H1 (cell line): ENCODE measurements at regions not wholly inside any gene's neighbourhood (a gene's known extent, or its start where the extent isn't known, plus 50 kb on each side); places are given as distances from the start of the nearest gene placed in this dataset.
A peak's percentile ranks its signal among the peaks of the same experiment; 100 is the strongest.

Source experiments
- CTCF ChIA-PET: fragments of 300-600 bp; sonication (Branson Sonifier 250); formaldehyde crosslinking; loops from one replicate; lab custom pipeline; 2021; ENCODE audit not compliant: partially characterized antibody; lab: Charles Lee
- POLR2A ChIA-PET: fragments of 300-600 bp; sonication (Branson Sonifier 250); formaldehyde crosslinking; loops from one replicate; lab custom pipeline; 2021; ENCODE audit warnings: inconsistent platforms; ENCODE audit not compliant: partially characterized antibody; lab: Charles Lee
- DNase-seq, 2 experiments: peaks; one replicate each; pipeline versions ENCODE4 v3.0.0 to v3.0.0-alpha.2; 2010 to 2022; ENCODE audit warnings: low spot score in 2 of 2, low read depth in 1 of 2, mixed read lengths in 1 of 2
- FAIRE-seq: peaks from 2 replicates; lab custom pipeline; 2011; peaks lifted over from hg19 to GRCh38; lab: Jason Lieb, UNC
- H2AFZ ChIP-seq: 2 replicates; pipeline ENCODE4 v1.8.1; 2012; ENCODE audit warnings: low read length, inconsistent platforms
- H2AK5ac ChIP-seq: 2 replicates; pipeline ENCODE4 v1.6.1; 2013; ENCODE audit warnings: low read depth, low read length
- H2BK120ac ChIP-seq: replicated peaks from 2 replicates; pipeline ENCODE3; 2013; ENCODE audit warnings: low read depth, low read length, inconsistent platforms
- H2BK12ac ChIP-seq: 2 replicates; pipeline ENCODE4 v1.6.1; 2013; ENCODE audit warnings: low read depth, low read length
- H2BK15ac ChIP-seq: 2 replicates; pipeline ENCODE4 v1.6.1; 2013; ENCODE audit warnings: low read length
- H2BK20ac ChIP-seq: 2 replicates; pipeline ENCODE4 v1.6.1; 2013; ENCODE audit warnings: low read length
- H2BK5ac ChIP-seq: 2 replicates; pipeline ENCODE4 v1.6.1; 2013; ENCODE audit warnings: low read depth, low read length
- H3K14ac ChIP-seq: 2 replicates; pipeline ENCODE4 v1.6.1; 2013; ENCODE audit warnings: inconsistent platforms; ENCODE audit not compliant: insufficient read length
- H3K18ac ChIP-seq: 2 replicates; pipeline ENCODE4 v1.6.1; 2013; ENCODE audit warnings: low read length; ENCODE audit errors: extremely low read depth
- H3K23ac ChIP-seq: 2 replicates; pipeline ENCODE4 v1.6.1; 2013; ENCODE audit warnings: inconsistent platforms; ENCODE audit not compliant: insufficient read length
- H3K23me2 ChIP-seq: 2 replicates; pipeline ENCODE4 v1.6.1; 2013; ENCODE audit warnings: low read depth, low read length
- H3K27ac ChIP-seq: 2 replicates; pipeline ENCODE4 v1.6.1; 2011; ENCODE audit warnings: low read depth, low read length, inconsistent platforms
- H3K27me3 ChIP-seq, 4 experiments: replicated peaks in 1 of 4; 1 replicate in 1 of 4; 2 replicates in 3 of 4; pipeline versions ENCODE4 v1.6.1 to v1.8.1; 2011 to 2013; ENCODE audit warnings: low read length in 3 of 4, mild to moderate bottlenecking in 3 of 4, inconsistent platforms in 2 of 4, mixed read lengths in 2 of 4, moderate library complexity in 1 of 4; ENCODE audit not compliant: control insufficient read depth in 3 of 4, insufficient read depth in 3 of 4; ENCODE audit errors: extremely low read depth in 1 of 4
- H3K36me3 ChIP-seq, 4 experiments: 2 replicates each; pipeline versions ENCODE4 v1.6.1 to v1.8.1; 2011 to 2013; ENCODE audit warnings: mild to moderate bottlenecking in 4 of 4, low read length in 3 of 4, moderate library complexity in 2 of 4, control low read depth in 1 of 4, inconsistent platforms in 1 of 4; ENCODE audit not compliant: insufficient read depth in 4 of 4, control insufficient read depth in 2 of 4
- H3K4ac ChIP-seq: replicated peaks from 2 replicates; pipeline ENCODE3; 2013; ENCODE audit warnings: low read length, low read depth, mixed read lengths, inconsistent platforms; ENCODE audit not compliant: insufficient read length
- H3K4me1 ChIP-seq, 4 experiments: replicated peaks in 1 of 4; 1 replicate in 1 of 4; 2 replicates in 3 of 4; pipeline versions ENCODE4 v1.6.1 to v1.8.1; 2011 to 2013; ENCODE audit warnings: low read length in 3 of 4, inconsistent platforms in 2 of 4, mixed read lengths in 1 of 4; ENCODE audit not compliant: insufficient read depth in 4 of 4, control insufficient read depth in 3 of 4
- H3K4me2 ChIP-seq, 2 experiments: 2 replicates each; pipeline versions ENCODE4 v1.6.1 to v1.8.1; 2011 to 2013; ENCODE audit warnings: low read depth in 2 of 2, low read length in 2 of 2, control low read depth in 1 of 2, inconsistent platforms in 1 of 2, mild to moderate bottlenecking in 1 of 2; ENCODE audit not compliant: insufficient read depth in 1 of 2
- H3K4me3 ChIP-seq, 4 experiments: fragments of 200-600, 300-600 bp in 1 of 4; sonication (generic), shearing (Covaris generic), sonication (Bioruptor Twin) in 1 of 4; 2 replicates each; pipeline versions ENCODE4 v1.5.1 to v1.8.1; 2011 to 2016; ENCODE audit warnings: low read length in 4 of 4, low read depth in 3 of 4, control low read depth in 2 of 4, inconsistent platforms in 2 of 4, mild to moderate bottlenecking in 2 of 4, mixed read lengths in 1 of 4, moderate library complexity in 1 of 4; ENCODE audit not compliant: insufficient read depth in 2 of 4; ENCODE audit errors: extremely low read depth in 1 of 4
- H3K56ac ChIP-seq: replicated peaks from 2 replicates; pipeline ENCODE3; 2013; ENCODE audit warnings: low read depth, mild to moderate bottlenecking, mixed read lengths, low read length, inconsistent platforms; ENCODE audit not compliant: insufficient read length
- H3K79me1 ChIP-seq: 2 replicates; pipeline ENCODE4 v1.6.1; 2013; ENCODE audit warnings: low read depth, low read length, control low read depth
- H3K79me2 ChIP-seq, 2 experiments: 2 replicates each; pipeline versions ENCODE4 v1.6.1 to v1.8.1; 2012 to 2013; ENCODE audit warnings: low read length in 2 of 2, mild to moderate bottlenecking in 2 of 2, inconsistent platforms in 1 of 2; ENCODE audit not compliant: insufficient read depth in 2 of 2, control insufficient read depth in 1 of 2
- H3K9ac ChIP-seq, 4 experiments: replicated peaks in 1 of 4; 1 replicate in 1 of 4; 2 replicates in 3 of 4; pipeline versions ENCODE4 v1.6.1 to v1.8.1; 2011 to 2013; ENCODE audit warnings: low read depth in 3 of 4, low read length in 3 of 4, control low read depth in 2 of 4, mild to moderate bottlenecking in 2 of 4, moderate library complexity in 2 of 4, inconsistent platforms in 1 of 4; ENCODE audit errors: extremely low read depth in 1 of 4
- H3K9me3 ChIP-seq, 2 experiments: 2 replicates each; pipeline versions ENCODE4 v1.6.1 to v1.8.1; 2012 to 2013; ENCODE audit warnings: mild to moderate bottlenecking in 2 of 2, moderate library complexity in 2 of 2, control low read depth in 1 of 2, inconsistent platforms in 1 of 2, low read depth in 1 of 2, low read length in 1 of 2, mixed read lengths in 1 of 2; ENCODE audit not compliant: insufficient read depth in 2 of 2
- H4K20me1 ChIP-seq, 2 experiments: replicated peaks in 1 of 2; 2 replicates each; pipeline versions ENCODE3 to v1.8.1; 2011 to 2013; ENCODE audit warnings: inconsistent platforms in 2 of 2, low read length in 2 of 2, mild to moderate bottlenecking in 1 of 2; ENCODE audit not compliant: insufficient read depth in 2 of 2, control insufficient read depth in 1 of 2
- H4K5ac ChIP-seq: 2 replicates; pipeline ENCODE4 v1.6.1; 2013; ENCODE audit warnings: low read length, low read depth, mixed read lengths, inconsistent platforms; ENCODE audit not compliant: insufficient read length
- H4K8ac ChIP-seq: 2 replicates; pipeline ENCODE4 v1.8.0; 2013; ENCODE audit warnings: mild to moderate bottlenecking, moderate library complexity, low read length, inconsistent platforms; ENCODE audit not compliant: insufficient read depth; ENCODE audit errors: extremely low read depth
- H4K91ac ChIP-seq: replicated peaks from 2 replicates; pipeline ENCODE3; 2013; ENCODE audit warnings: low read length, mixed read lengths, inconsistent platforms; ENCODE audit not compliant: insufficient read length
- BACH1 ChIP-seq: IDR thresholded peaks from 2 replicates; pipeline ENCODE4 v1.6.1; 2012; ENCODE audit warnings: low read length, improper control_type of control experiment
- BRCA1 ChIP-seq: IDR thresholded peaks from 2 replicates; pipeline ENCODE4 v1.6.1; 2012; ENCODE audit warnings: low read depth, low read length, improper control_type of control experiment
- CBX8 ChIP-seq: fragments of 300-800, 300-1000 bp; sonication (generic); IDR thresholded peaks from 2 replicates; pipeline ENCODE4 v1.7.1; 2016; ENCODE audit warnings: low read depth, low read length, borderline replicate concordance
- CEBPB ChIP-seq: IDR thresholded peaks from 2 replicates; pipeline ENCODE4 v1.6.1; 2012; ENCODE audit warnings: low read depth, low read length
- CTCF ChIP-seq, 3 experiments: IDR thresholded peaks; 1 replicate in 2 of 3; 2 replicates in 1 of 3; pipeline versions ENCODE4 v1.5.1 to v1.6.1; 2011; ENCODE audit warnings: low read length in 3 of 3, mild to moderate bottlenecking in 3 of 3, inconsistent platforms in 2 of 3, low read depth in 1 of 3, moderate library complexity in 1 of 3; ENCODE audit not compliant: insufficient read depth in 1 of 3; ENCODE audit errors: control extremely low read depth in 1 of 3
- POLR2AphosphoS5 ChIP-seq: IDR thresholded peaks from 2 replicates; pipeline ENCODE4 v1.6.1; 2011; ENCODE audit warnings: low read depth, low read length
- RBBP5 ChIP-seq: IDR thresholded peaks from 2 replicates; pipeline ENCODE4 v1.7.1; 2012; ENCODE audit warnings: low read depth, mild to moderate bottlenecking, inconsistent platforms, low read length, moderate library complexity, borderline replicate concordance
- TEAD4 ChIP-seq: IDR thresholded peaks from 2 replicates; pipeline ENCODE4 v1.6.1; 2012; ENCODE audit warnings: low read depth, low read length, inconsistent platforms, mixed read lengths
- WGBS, 2 experiments: shearing (Covaris generic) in 1 of 2; methylation state at CpG; one replicate each; pipeline versions ENCODE4 v1.1.6 to v1.1.7; 2013 to 2015; ENCODE audit warnings: low lambda C conversion rate in 2 of 2, mixed read lengths in 2 of 2, inconsistent platforms in 1 of 2, low coverage in 1 of 2, missing lambda C conversion rate in 1 of 2; ENCODE audit not compliant: insufficient replicate concordance in 2 of 2, insufficient coverage in 1 of 2, insufficient read length in 1 of 2; ENCODE audit errors: extremely low coverage in 1 of 2, missing lambda C conversion rate in 1 of 2; 5-methylcytosine and 5-hydroxymethylcytosine counted together

GRCh38 chr1:244254467-244254866 is 197.2 kb downstream of the ADSS2 start:
- TF ChIP-seq CBX8 (no peak), BACH1 (no peak), BRCA1 (no peak), RBBP5 (no peak), CTCF (IDR thresholded peaks at IDR 0.05; ENCODE audit: control extremely low read depth in 1 of 3, insufficient read depth in 1 of 3, low read depth in 1 of 3, low read length in 3 of 3) (no peak), CEBPB (no peak), POLR2AphosphoS5 (no peak), TEAD4 (no peak)
- no peaks in the 10 kb centered on the region for H3K36me3 ChIP-seq

More at GRCh38 chr1:244254467-244254866, 197.2 kb downstream of the ADSS2 start:
- CTCF ChIA-PET = interaction anchor here (0.8 to 1.9 kb wide), 4 partner anchors 15 to 110 kb away, joined by 3 to 8 read pairs (median 6); no protein-coding TSS in a partner anchor
- Histone ChIP-seq H2AK5ac (no peak overlapping the region), H2BK20ac (no peak overlapping the region), H3K4me3 (no peak overlapping the region), H3K23ac (no peak overlapping the region), H4K91ac (no peak overlapping the region), H3K18ac (no peak overlapping the region), H3K4ac (no peak overlapping the region), H3K9me3 (no peaks in the 10 kb centered on the region), H2BK15ac (no peak overlapping the region), H4K20me1 (no peaks in the 10 kb centered on the region), H2BK12ac (no peak overlapping the region), H3K79me1 (no peaks in the 10 kb centered on the region), H2BK120ac (no peak overlapping the region), H3K23me2 (no peaks in the 10 kb centered on the region), H3K14ac (no peak overlapping the region), H3K79me2 (no peaks in the 10 kb centered on the region), H2BK5ac (no peak overlapping the region), H3K4me2 (no peak overlapping the region), H3K4me1 (no peaks in the 10 kb centered on the region), H2AFZ (peak overlapping the region; percentile 62; the same call in 1 of the 2 replicates), H3K56ac (no peak overlapping the region), H4K5ac (no peak overlapping the region), H3K27ac (no peak overlapping the region), H3K9ac (no peak overlapping the region), H3K27me3 (no peaks in the 10 kb centered on the region), H4K8ac (no peak overlapping the region)
- DNase-seq (no peak), FAIRE-seq (no peak)
- 89% methylated on average over 6 of the region's 6 CpGs; no CpG with 5 or more reads in 1 of the 2 experiments for WGBS, 2 experiments
- POLR2A ChIA-PET = no interaction called here
